ENCODE measurements at regions not wholly inside any gene's neighbourhood (a gene's known extent, or its start where the extent isn't known, plus 50 kb on each side); places are given as distances from the start of the nearest gene placed in this dataset.

DNA sequence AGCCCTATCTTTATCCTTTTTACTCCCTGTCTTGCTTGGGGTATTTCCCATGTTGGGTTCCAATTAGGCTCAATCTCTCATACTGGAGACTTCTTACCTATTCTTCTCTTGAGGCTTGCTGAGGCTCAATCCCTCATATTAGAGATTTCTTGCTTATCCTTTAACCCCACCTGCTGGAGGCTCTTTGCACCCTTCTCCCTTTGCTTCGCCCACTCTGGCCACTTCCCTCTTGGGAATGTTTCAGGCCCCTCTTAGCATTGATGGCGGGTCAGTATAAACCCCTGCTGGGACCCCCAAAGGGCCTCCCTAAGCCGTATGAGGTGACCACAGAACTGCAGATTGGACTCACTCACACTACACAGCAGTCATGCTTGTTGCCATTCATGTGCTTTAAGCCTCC lies 69.3 kb upstream of the CDK20 start:
- TF ChIP-seq, protein P1, sequence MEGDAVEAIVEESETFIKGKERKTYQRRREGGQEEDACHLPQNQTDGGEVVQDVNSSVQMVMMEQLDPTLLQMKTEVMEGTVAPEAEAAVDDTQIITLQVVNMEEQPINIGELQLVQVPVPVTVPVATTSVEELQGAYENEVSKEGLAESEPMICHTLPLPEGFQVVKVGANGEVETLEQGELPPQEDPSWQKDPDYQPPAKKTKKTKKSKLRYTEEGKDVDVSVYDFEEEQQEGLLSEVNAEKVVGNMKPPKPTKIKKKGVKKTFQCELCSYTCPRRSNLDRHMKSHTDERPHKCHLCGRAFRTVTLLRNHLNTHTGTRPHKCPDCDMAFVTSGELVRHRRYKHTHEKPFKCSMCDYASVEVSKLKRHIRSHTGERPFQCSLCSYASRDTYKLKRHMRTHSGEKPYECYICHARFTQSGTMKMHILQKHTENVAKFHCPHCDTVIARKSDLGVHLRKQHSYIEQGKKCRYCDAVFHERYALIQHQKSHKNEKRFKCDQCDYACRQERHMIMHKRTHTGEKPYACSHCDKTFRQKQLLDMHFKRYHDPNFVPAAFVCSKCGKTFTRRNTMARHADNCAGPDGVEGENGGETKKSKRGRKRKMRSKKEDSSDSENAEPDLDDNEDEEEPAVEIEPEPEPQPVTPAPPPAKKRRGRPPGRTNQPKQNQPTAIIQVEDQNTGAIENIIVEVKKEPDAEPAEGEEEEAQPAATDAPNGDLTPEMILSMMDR (IDR thresholded peaks at IDR 0.05): no peak
- TF ChIP-seq POLR2AphosphoS5 (IDR thresholded peaks at IDR 0.05): no peak
